ENCODE measurements at regions not wholly inside any gene's neighbourhood (a gene's known extent, or its start where the extent isn't known, plus 50 kb on each side); places are given as distances from the start of the nearest gene placed in this dataset.
"Not testable (repeated sequence)": the region's sequence is repeated elsewhere in the genome, so short reads cannot be mapped to it uniquely, and the experiment has no call there.

DNA sequence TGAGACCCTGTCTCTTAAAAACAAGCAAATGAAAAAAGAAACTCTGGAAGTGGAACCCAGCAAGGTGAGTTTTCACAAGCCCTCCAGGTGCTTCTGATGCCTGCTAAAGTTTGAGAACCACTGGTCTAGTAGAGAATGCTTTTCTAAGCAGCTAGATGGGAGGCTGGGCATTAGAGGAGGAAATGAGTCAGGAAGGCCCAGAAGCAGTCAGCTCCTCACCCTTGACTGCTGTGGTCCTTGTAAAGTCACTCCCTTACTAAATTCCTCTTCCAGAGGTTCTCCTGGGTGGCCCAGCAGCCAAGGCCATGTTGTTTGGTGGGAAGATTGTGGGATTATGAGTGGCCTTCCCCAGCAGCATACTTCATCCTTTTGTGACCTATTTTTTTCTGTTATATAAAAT is 52.0 kb upstream of the FYN start:
- no peak overlapping the region for H3K4me3 ChIP-seq (ENCODE audit: control insufficient read depth in 1 of 7, extremely low read depth in 1 of 7, insufficient read depth in 4 of 7, low read depth in 2 of 7, low read length in 6 of 7)
- no peaks in the 10 kb centered on the region for H3K36me3 ChIP-seq (ENCODE audit: control insufficient read depth in 4 of 4, insufficient read depth in 4 of 4, low read length in 3 of 4)
- H3K27me3 ChIP-seq (replicated peaks in 2 of 5; ENCODE audit: control insufficient read depth in 4 of 5, insufficient read depth in 5 of 5, low read length in 4 of 5): no peaks in the 10 kb centered on the region
- H3K4me1 ChIP-seq (ENCODE audit: control extremely low read depth in 1 of 4, control insufficient read depth in 4 of 4, insufficient read depth in 4 of 4, low read length in 3 of 4): peaks cover 0 to 6% (median 0%) of the 10 kb centered on the region in 4 experiments
- no peak overlapping the region for H3K27ac ChIP-seq (ENCODE audit: insufficient read depth in 1 of 2, low read depth in 1 of 2, low read length in 2 of 2, poor library complexity in 1 of 2, severe bottlenecking in 2 of 2)
- POLR2A ChIA-PET: no interaction called here
- no peak for DNase-seq
- H3K9me3 ChIP-seq (ENCODE audit: control extremely low read depth in 1 of 5, control insufficient read depth in 4 of 5, insufficient read depth in 2 of 5, low read depth in 1 of 5, low read length in 4 of 5): no peaks in the 10 kb centered on the region
- CTCF ChIA-PET: no interaction called here

DNA sequence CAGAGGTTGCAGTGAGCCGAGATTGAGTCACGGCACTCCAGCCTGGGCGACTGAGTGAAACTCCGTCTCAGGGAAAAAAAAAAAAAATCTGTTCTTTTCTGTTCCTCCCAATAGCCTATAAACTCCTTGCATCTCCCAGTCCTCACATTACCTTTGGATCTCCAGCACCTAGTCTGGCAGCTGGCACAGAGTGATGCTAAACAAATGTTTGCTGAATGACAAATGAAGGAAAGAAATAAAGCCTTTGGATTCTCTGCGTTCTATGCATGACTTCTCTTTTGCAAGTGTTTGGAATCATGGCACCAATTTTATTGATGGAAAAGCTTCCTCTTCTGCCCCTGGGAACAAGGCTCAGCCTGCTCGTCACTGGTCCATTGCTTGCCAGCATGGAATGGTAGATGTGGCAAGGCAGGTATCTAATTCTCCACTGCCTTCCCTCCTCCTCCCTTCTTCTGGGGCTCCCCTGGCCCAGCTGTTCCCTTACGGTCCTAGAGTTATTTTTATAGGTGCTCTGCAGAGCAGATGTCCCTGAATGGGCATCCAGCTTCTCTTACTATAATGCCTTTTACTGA is 53.6 kb upstream of the FYN start:
- CTCF ChIA-PET: no interaction called here
- POLR2A ChIA-PET: no interaction called here
- no peaks in the 10 kb centered on the region for H3K9me3 ChIP-seq (ENCODE audit: control extremely low read depth in 1 of 5, control insufficient read depth in 4 of 5, insufficient read depth in 2 of 5, low read depth in 1 of 5, low read length in 4 of 5)
- 70% methylated on average over 4 of the region's 7 CpGs for WGBS (ENCODE audit: insufficient coverage)
- no peak overlapping the region for H3K27ac ChIP-seq (ENCODE audit: insufficient read depth in 1 of 2, low read depth in 1 of 2, low read length in 2 of 2, poor library complexity in 1 of 2, severe bottlenecking in 2 of 2)
- H3K27me3 ChIP-seq (replicated peaks in 2 of 5; ENCODE audit: control insufficient read depth in 4 of 5, insufficient read depth in 5 of 5, low read length in 4 of 5): no peaks in the 10 kb centered on the region
- DNase-seq: no peak
- H3K4me1 ChIP-seq (ENCODE audit: control extremely low read depth in 1 of 4, control insufficient read depth in 4 of 4, insufficient read depth in 4 of 4, low read length in 3 of 4): peaks cover 0 to 6% (median 0%) of the 10 kb centered on the region in 4 experiments
- H3K36me3 ChIP-seq (ENCODE audit: control insufficient read depth in 4 of 4, insufficient read depth in 4 of 4, low read length in 3 of 4): no peaks in the 10 kb centered on the region
- no peak overlapping the region for H3K4me3 ChIP-seq (ENCODE audit: control insufficient read depth in 1 of 7, extremely low read depth in 1 of 7, insufficient read depth in 4 of 7, low read depth in 2 of 7, low read length in 6 of 7)

DNA sequence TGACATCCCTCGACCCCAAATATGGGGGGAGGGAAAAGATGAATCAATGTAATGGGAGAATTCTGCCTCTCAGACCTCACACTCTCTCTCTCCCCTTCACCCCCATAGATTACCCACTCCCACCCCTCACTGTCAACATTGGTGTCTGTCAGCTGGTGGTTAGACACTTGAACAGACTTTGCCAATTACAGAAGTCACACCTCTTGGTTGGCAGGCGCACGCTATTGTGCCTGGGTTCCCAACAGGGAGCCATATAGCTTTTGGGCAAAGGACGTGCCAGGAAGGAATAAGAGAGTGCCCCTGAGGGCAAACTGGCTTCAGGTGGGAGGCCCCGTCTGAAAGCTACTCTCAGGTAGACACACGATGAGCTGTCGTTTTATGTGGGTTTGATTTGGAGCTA is 54.1 kb upstream of the FYN start:
- no peak overlapping the region for H3K27ac ChIP-seq (ENCODE audit: insufficient read depth in 1 of 2, low read depth in 1 of 2, low read length in 2 of 2, poor library complexity in 1 of 2, severe bottlenecking in 2 of 2)
- ChIA-PET POLR2A (no interaction called here), CTCF (no interaction called here)
- H3K36me3 ChIP-seq (ENCODE audit: control insufficient read depth in 4 of 4, insufficient read depth in 4 of 4, low read length in 3 of 4): no peaks in the 10 kb centered on the region
- no peaks in the 10 kb centered on the region for H3K9me3 ChIP-seq (ENCODE audit: control extremely low read depth in 1 of 5, control insufficient read depth in 4 of 5, insufficient read depth in 2 of 5, low read depth in 1 of 5, low read length in 4 of 5)
- H3K4me3 ChIP-seq (ENCODE audit: control insufficient read depth in 1 of 7, extremely low read depth in 1 of 7, insufficient read depth in 4 of 7, low read depth in 2 of 7, low read length in 6 of 7): no peak overlapping the region
- peaks cover 0 to 6% (median 0%) of the 10 kb centered on the region in 4 experiments for H3K4me1 ChIP-seq (ENCODE audit: control extremely low read depth in 1 of 4, control insufficient read depth in 4 of 4, insufficient read depth in 4 of 4, low read length in 3 of 4)
- no peak for DNase-seq
- H3K27me3 ChIP-seq (replicated peaks in 2 of 5; ENCODE audit: control insufficient read depth in 4 of 5, insufficient read depth in 5 of 5, low read length in 4 of 5): no peaks in the 10 kb centered on the region
- WGBS (ENCODE audit: insufficient coverage): 96% methylated on average over 6 of the region's 7 CpGs

DNA sequence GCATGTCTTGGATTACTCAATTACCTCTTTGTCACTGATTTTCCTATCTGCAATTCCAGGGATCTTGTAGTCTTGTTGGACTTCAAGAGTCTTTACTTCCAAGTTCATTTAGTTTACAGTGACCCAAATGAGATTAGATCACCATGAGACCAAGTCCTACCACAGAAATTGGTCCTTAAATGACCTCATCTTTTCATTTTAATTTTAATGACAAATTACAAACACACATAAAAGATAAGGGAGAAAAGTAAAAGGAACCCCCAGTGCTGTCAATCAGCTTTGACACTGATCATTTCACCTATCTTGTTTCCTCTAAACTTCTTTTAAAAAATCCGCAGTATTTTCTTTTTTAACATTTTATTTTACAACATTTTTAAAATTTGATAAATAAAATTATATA is 54.9 kb upstream of the FYN start:
- ChIA-PET CTCF (no interaction called here), POLR2A (no interaction called here)
- H3K27me3 ChIP-seq (replicated peaks in 2 of 5; ENCODE audit: control insufficient read depth in 4 of 5, insufficient read depth in 5 of 5, low read length in 4 of 5): no peaks in the 10 kb centered on the region

DNA sequence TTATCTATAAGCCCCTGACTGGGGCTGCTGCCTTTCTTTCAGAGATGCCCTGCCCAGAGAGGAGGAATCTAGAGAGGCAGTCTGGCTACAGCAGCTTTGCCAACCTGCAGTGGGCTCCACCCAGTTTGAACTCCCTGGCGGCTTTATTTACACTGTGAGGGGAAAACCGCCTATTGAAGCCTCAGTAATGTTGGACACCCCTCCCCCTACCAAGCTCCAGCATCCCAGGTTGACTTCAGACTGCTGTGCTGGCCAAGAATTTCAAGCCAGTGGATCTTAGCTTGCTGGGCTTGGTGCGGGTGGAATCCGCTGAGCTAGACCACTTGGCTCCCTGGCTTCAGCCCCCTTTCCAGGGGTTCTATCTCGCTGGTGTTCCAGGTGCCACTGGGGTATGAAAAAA is 61.4 kb upstream of the FYN start:
- H3K27me3 ChIP-seq (replicated peaks in 2 of 5; ENCODE audit: control insufficient read depth in 4 of 5, insufficient read depth in 5 of 5, low read length in 4 of 5); POLR2A ChIA-PET; CTCF ChIA-PET; H3K9me3 ChIP-seq (ENCODE audit: control extremely low read depth in 1 of 5, control insufficient read depth in 4 of 5, insufficient read depth in 2 of 5, low read depth in 1 of 5, low read length in 4 of 5); H3K36me3 ChIP-seq (ENCODE audit: control insufficient read depth in 4 of 4, insufficient read depth in 4 of 4, low read length in 3 of 4); H3K27ac ChIP-seq (ENCODE audit: insufficient read depth in 1 of 2, low read depth in 1 of 2, low read length in 2 of 2, poor library complexity in 1 of 2, severe bottlenecking in 2 of 2); H3K4me3 ChIP-seq (ENCODE audit: control insufficient read depth in 1 of 7, extremely low read depth in 1 of 7, insufficient read depth in 4 of 7, low read depth in 2 of 7, low read length in 6 of 7); H3K4me1 ChIP-seq (ENCODE audit: control extremely low read depth in 1 of 4, control insufficient read depth in 4 of 4, insufficient read depth in 4 of 4, low read length in 3 of 4); DNase-seq: not testable (repeated sequence)
- WGBS (ENCODE audit: insufficient coverage): 98% methylated on average over 5 of the region's 5 CpGs

More for the DNA sequence above, 54.9 kb upstream of the FYN start:
- no peak for DNase-seq
- Histone ChIP-seq H3K9me3 (ENCODE audit: control extremely low read depth in 1 of 5, control insufficient read depth in 4 of 5, insufficient read depth in 2 of 5, low read depth in 1 of 5, low read length in 4 of 5) (no peaks in the 10 kb centered on the region), H3K27ac (ENCODE audit: insufficient read depth in 1 of 2, low read depth in 1 of 2, low read length in 2 of 2, poor library complexity in 1 of 2, severe bottlenecking in 2 of 2) (no peak overlapping the region), H3K36me3 (ENCODE audit: control insufficient read depth in 4 of 4, insufficient read depth in 4 of 4, low read length in 3 of 4) (no peaks in the 10 kb centered on the region), H3K4me1 (ENCODE audit: control extremely low read depth in 1 of 4, control insufficient read depth in 4 of 4, insufficient read depth in 4 of 4, low read length in 3 of 4) (peaks cover 0 to 6% (median 0%) of the 10 kb centered on the region in 4 experiments), H3K4me3 (ENCODE audit: control insufficient read depth in 1 of 7, extremely low read depth in 1 of 7, insufficient read depth in 4 of 7, low read depth in 2 of 7, low read length in 6 of 7) (no peak overlapping the region)
- no CpG with 5 or more reads among the region's 1 CpG for WGBS (ENCODE audit: insufficient coverage)

DNA sequence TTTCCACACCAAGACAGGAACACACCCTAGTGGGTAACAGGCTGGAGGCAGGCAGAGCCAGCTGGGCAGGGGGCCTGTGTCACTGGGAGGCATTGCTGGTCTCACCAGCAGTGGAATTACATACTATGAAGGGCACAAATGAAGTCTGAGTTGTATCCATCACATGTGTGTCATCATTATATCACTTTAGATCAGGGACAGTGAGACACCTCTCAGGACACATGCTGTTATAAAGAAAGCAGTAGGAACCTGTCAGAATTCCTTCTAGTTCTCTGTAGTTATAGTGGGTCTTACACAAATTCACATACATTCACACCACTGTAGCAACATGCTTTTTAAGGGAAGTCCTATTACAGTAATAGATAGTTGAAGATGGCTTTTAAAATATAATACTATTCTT is 63.5 kb upstream of the FYN start:
- no peak for DNase-seq
- POLR2A ChIA-PET: no interaction called here
- H3K9me3 ChIP-seq (ENCODE audit: control extremely low read depth in 1 of 5, control insufficient read depth in 4 of 5, insufficient read depth in 2 of 5, low read depth in 1 of 5, low read length in 4 of 5): peaks cover 0 to under 1% (median 0%) of the 10 kb centered on the region in 5 experiments
- H3K27me3 ChIP-seq (replicated peaks in 2 of 5; ENCODE audit: control insufficient read depth in 4 of 5, insufficient read depth in 5 of 5, low read length in 4 of 5): no peaks in the 10 kb centered on the region
- H3K4me1 ChIP-seq (ENCODE audit: control extremely low read depth in 1 of 4, control insufficient read depth in 4 of 4, insufficient read depth in 4 of 4, low read length in 3 of 4): no peaks in the 10 kb centered on the region
- CTCF ChIA-PET: no interaction called here
- H3K4me3 ChIP-seq (ENCODE audit: control insufficient read depth in 1 of 7, extremely low read depth in 1 of 7, insufficient read depth in 4 of 7, low read depth in 2 of 7, low read length in 6 of 7): no peak overlapping the region
- H3K27ac ChIP-seq (ENCODE audit: insufficient read depth in 1 of 2, low read depth in 1 of 2, low read length in 2 of 2, poor library complexity in 1 of 2, severe bottlenecking in 2 of 2): no peak overlapping the region
- no peaks in the 10 kb centered on the region for H3K36me3 ChIP-seq (ENCODE audit: control insufficient read depth in 4 of 4, insufficient read depth in 4 of 4, low read length in 3 of 4)

DNA sequence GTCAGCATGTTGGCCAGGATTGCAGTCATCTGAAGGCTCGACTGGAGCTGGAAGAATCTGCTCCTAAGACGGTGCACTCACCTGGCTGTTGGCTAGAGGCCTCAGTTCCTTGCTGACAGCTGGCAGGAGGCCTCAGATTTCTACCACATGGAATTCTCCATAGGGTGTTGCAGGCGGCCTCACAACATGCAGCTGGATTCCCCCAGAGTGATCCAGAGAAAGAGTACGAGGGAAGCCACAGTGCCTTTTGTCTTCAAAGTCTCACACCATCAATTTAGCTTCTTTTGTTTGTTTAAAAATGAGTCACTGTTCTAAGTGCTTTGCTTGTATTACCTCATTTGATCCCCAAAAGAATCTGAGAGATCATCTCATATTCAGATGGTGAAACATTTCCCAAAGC is 65.5 kb upstream of the FYN start:
- no peak overlapping the region for H3K27ac ChIP-seq (ENCODE audit: insufficient read depth in 1 of 2, low read depth in 1 of 2, low read length in 2 of 2, poor library complexity in 1 of 2, severe bottlenecking in 2 of 2)
- 94% methylated on average over 2 of the region's 4 CpGs for WGBS (ENCODE audit: insufficient coverage)
- ChIA-PET POLR2A (no interaction called here), CTCF (interaction anchor here (0.8 kb wide), 1 partner anchor 434 kb away, joined by 3 read pairs; no protein-coding TSS in a partner anchor)
- H3K4me3 ChIP-seq (ENCODE audit: control insufficient read depth in 1 of 7, extremely low read depth in 1 of 7, insufficient read depth in 4 of 7, low read depth in 2 of 7, low read length in 6 of 7): no peak overlapping the region
- H3K4me1 ChIP-seq (ENCODE audit: control extremely low read depth in 1 of 4, control insufficient read depth in 4 of 4, insufficient read depth in 4 of 4, low read length in 3 of 4): no peaks in the 10 kb centered on the region
- no peak for DNase-seq
- H3K36me3 ChIP-seq (ENCODE audit: control insufficient read depth in 4 of 4, insufficient read depth in 4 of 4, low read length in 3 of 4): no peaks in the 10 kb centered on the region
- peaks cover 0 to 7% (median 0%) of the 10 kb centered on the region in 5 experiments for H3K9me3 ChIP-seq (ENCODE audit: control extremely low read depth in 1 of 5, control insufficient read depth in 4 of 5, insufficient read depth in 2 of 5, low read depth in 1 of 5, low read length in 4 of 5)
- no peaks in the 10 kb centered on the region for H3K27me3 ChIP-seq (replicated peaks in 2 of 5; ENCODE audit: control insufficient read depth in 4 of 5, insufficient read depth in 5 of 5, low read length in 4 of 5)
